Ishikawa (cell line): ENCODE measurements at regions not wholly inside any gene's neighbourhood (a gene's known extent, or its start where the extent isn't known, plus 50 kb on each side); places are given as distances from the start of the nearest gene placed in this dataset.

ENCODE experiments used
- EP300 ChIP-seq: IDR thresholded peaks from 2 replicates; pipeline ENCODE4 v1.6.1; 2012; ENCODE audit warnings: borderline replicate concordance
- MAX ChIP-seq: IDR thresholded peaks from 2 replicates; pipeline ENCODE4 v1.6.1; 2012
- REST ChIP-seq: IDR thresholded peaks from 2 replicates; pipeline ENCODE4 v1.6.1; 2012; ENCODE audit warnings: low read depth, mild to moderate bottlenecking
- TAF1 ChIP-seq: IDR thresholded peaks from 2 replicates; pipeline ENCODE4 v1.6.1; 2012; ENCODE audit warnings: low read depth, mild to moderate bottlenecking
- USF1 ChIP-seq: IDR thresholded peaks from 2 replicates; pipeline ENCODE4 v1.6.1; 2012

- TF ChIP-seq EP300 (no peak), USF1 (no peak), MAX (no peak), TAF1 (no peak), REST (no peak)
Observed at GRCh38 chr3:61411009-61411662, 150.2 kb upstream of the PTPRG start.
